H1 (cell line): ENCODE measurements at regions not wholly inside any gene's neighbourhood (a gene's known extent, or its start where the extent isn't known, plus 50 kb on each side); places are given as distances from the start of the nearest gene placed in this dataset.

Source experiments
- CTCF ChIA-PET: fragments of 300-600 bp; sonication (Branson Sonifier 250); formaldehyde crosslinking; loops from one replicate; lab custom pipeline; 2021; ENCODE audit not compliant: partially characterized antibody; lab: Charles Lee
- POLR2A ChIA-PET: fragments of 300-600 bp; sonication (Branson Sonifier 250); formaldehyde crosslinking; loops from one replicate; lab custom pipeline; 2021; ENCODE audit warnings: inconsistent platforms; ENCODE audit not compliant: partially characterized antibody; lab: Charles Lee
- DNase-seq, 2 experiments: peaks; one replicate each; pipeline versions ENCODE4 v3.0.0 to v3.0.0-alpha.2; 2010 to 2022; ENCODE audit warnings: low spot score in 2 of 2, low read depth in 1 of 2, mixed read lengths in 1 of 2
- FAIRE-seq: peaks from 2 replicates; lab custom pipeline; 2011; peaks lifted over from hg19 to GRCh38; lab: Jason Lieb, UNC
- H2AFZ ChIP-seq: 2 replicates; pipeline ENCODE4 v1.8.1; 2012; ENCODE audit warnings: low read length, inconsistent platforms
- H2AK5ac ChIP-seq: 2 replicates; pipeline ENCODE4 v1.6.1; 2013; ENCODE audit warnings: low read depth, low read length
- H2BK120ac ChIP-seq: replicated peaks from 2 replicates; pipeline ENCODE3; 2013; ENCODE audit warnings: low read depth, low read length, inconsistent platforms
- H2BK12ac ChIP-seq: 2 replicates; pipeline ENCODE4 v1.6.1; 2013; ENCODE audit warnings: low read depth, low read length
- H2BK15ac ChIP-seq: 2 replicates; pipeline ENCODE4 v1.6.1; 2013; ENCODE audit warnings: low read length
- H2BK20ac ChIP-seq: 2 replicates; pipeline ENCODE4 v1.6.1; 2013; ENCODE audit warnings: low read length
- H2BK5ac ChIP-seq: 2 replicates; pipeline ENCODE4 v1.6.1; 2013; ENCODE audit warnings: low read depth, low read length
- H3K14ac ChIP-seq: 2 replicates; pipeline ENCODE4 v1.6.1; 2013; ENCODE audit warnings: inconsistent platforms; ENCODE audit not compliant: insufficient read length
- H3K18ac ChIP-seq: 2 replicates; pipeline ENCODE4 v1.6.1; 2013; ENCODE audit warnings: low read length; ENCODE audit errors: extremely low read depth
- H3K23ac ChIP-seq: 2 replicates; pipeline ENCODE4 v1.6.1; 2013; ENCODE audit warnings: inconsistent platforms; ENCODE audit not compliant: insufficient read length
- H3K23me2 ChIP-seq: 2 replicates; pipeline ENCODE4 v1.6.1; 2013; ENCODE audit warnings: low read depth, low read length
- H3K27ac ChIP-seq: 2 replicates; pipeline ENCODE4 v1.6.1; 2011; ENCODE audit warnings: low read depth, low read length, inconsistent platforms
- H3K27me3 ChIP-seq, 4 experiments: replicated peaks in 1 of 4; 1 replicate in 1 of 4; 2 replicates in 3 of 4; pipeline versions ENCODE4 v1.6.1 to v1.8.1; 2011 to 2013; ENCODE audit warnings: low read length in 3 of 4, mild to moderate bottlenecking in 3 of 4, inconsistent platforms in 2 of 4, mixed read lengths in 2 of 4, moderate library complexity in 1 of 4; ENCODE audit not compliant: control insufficient read depth in 3 of 4, insufficient read depth in 3 of 4; ENCODE audit errors: extremely low read depth in 1 of 4
- H3K36me3 ChIP-seq, 4 experiments: 2 replicates each; pipeline versions ENCODE4 v1.6.1 to v1.8.1; 2011 to 2013; ENCODE audit warnings: mild to moderate bottlenecking in 4 of 4, low read length in 3 of 4, moderate library complexity in 2 of 4, control low read depth in 1 of 4, inconsistent platforms in 1 of 4; ENCODE audit not compliant: insufficient read depth in 4 of 4, control insufficient read depth in 2 of 4
- H3K4ac ChIP-seq: replicated peaks from 2 replicates; pipeline ENCODE3; 2013; ENCODE audit warnings: low read length, low read depth, mixed read lengths, inconsistent platforms; ENCODE audit not compliant: insufficient read length
- H3K4me1 ChIP-seq, 4 experiments: replicated peaks in 1 of 4; 1 replicate in 1 of 4; 2 replicates in 3 of 4; pipeline versions ENCODE4 v1.6.1 to v1.8.1; 2011 to 2013; ENCODE audit warnings: low read length in 3 of 4, inconsistent platforms in 2 of 4, mixed read lengths in 1 of 4; ENCODE audit not compliant: insufficient read depth in 4 of 4, control insufficient read depth in 3 of 4
- H3K4me2 ChIP-seq, 2 experiments: 2 replicates each; pipeline versions ENCODE4 v1.6.1 to v1.8.1; 2011 to 2013; ENCODE audit warnings: low read depth in 2 of 2, low read length in 2 of 2, control low read depth in 1 of 2, inconsistent platforms in 1 of 2, mild to moderate bottlenecking in 1 of 2; ENCODE audit not compliant: insufficient read depth in 1 of 2
- H3K4me3 ChIP-seq, 4 experiments: fragments of 200-600, 300-600 bp in 1 of 4; sonication (generic), shearing (Covaris generic), sonication (Bioruptor Twin) in 1 of 4; 2 replicates each; pipeline versions ENCODE4 v1.5.1 to v1.8.1; 2011 to 2016; ENCODE audit warnings: low read length in 4 of 4, low read depth in 3 of 4, control low read depth in 2 of 4, inconsistent platforms in 2 of 4, mild to moderate bottlenecking in 2 of 4, mixed read lengths in 1 of 4, moderate library complexity in 1 of 4; ENCODE audit not compliant: insufficient read depth in 2 of 4; ENCODE audit errors: extremely low read depth in 1 of 4
- H3K56ac ChIP-seq: replicated peaks from 2 replicates; pipeline ENCODE3; 2013; ENCODE audit warnings: low read depth, mild to moderate bottlenecking, mixed read lengths, low read length, inconsistent platforms; ENCODE audit not compliant: insufficient read length
- H3K79me1 ChIP-seq: 2 replicates; pipeline ENCODE4 v1.6.1; 2013; ENCODE audit warnings: low read depth, low read length, control low read depth
- H3K79me2 ChIP-seq, 2 experiments: 2 replicates each; pipeline versions ENCODE4 v1.6.1 to v1.8.1; 2012 to 2013; ENCODE audit warnings: low read length in 2 of 2, mild to moderate bottlenecking in 2 of 2, inconsistent platforms in 1 of 2; ENCODE audit not compliant: insufficient read depth in 2 of 2, control insufficient read depth in 1 of 2
- H3K9ac ChIP-seq, 4 experiments: replicated peaks in 1 of 4; 1 replicate in 1 of 4; 2 replicates in 3 of 4; pipeline versions ENCODE4 v1.6.1 to v1.8.1; 2011 to 2013; ENCODE audit warnings: low read depth in 3 of 4, low read length in 3 of 4, control low read depth in 2 of 4, mild to moderate bottlenecking in 2 of 4, moderate library complexity in 2 of 4, inconsistent platforms in 1 of 4; ENCODE audit errors: extremely low read depth in 1 of 4
- H3K9me3 ChIP-seq, 2 experiments: 2 replicates each; pipeline versions ENCODE4 v1.6.1 to v1.8.1; 2012 to 2013; ENCODE audit warnings: mild to moderate bottlenecking in 2 of 2, moderate library complexity in 2 of 2, control low read depth in 1 of 2, inconsistent platforms in 1 of 2, low read depth in 1 of 2, low read length in 1 of 2, mixed read lengths in 1 of 2; ENCODE audit not compliant: insufficient read depth in 2 of 2
- H4K20me1 ChIP-seq, 2 experiments: replicated peaks in 1 of 2; 2 replicates each; pipeline versions ENCODE3 to v1.8.1; 2011 to 2013; ENCODE audit warnings: inconsistent platforms in 2 of 2, low read length in 2 of 2, mild to moderate bottlenecking in 1 of 2; ENCODE audit not compliant: insufficient read depth in 2 of 2, control insufficient read depth in 1 of 2
- H4K5ac ChIP-seq: 2 replicates; pipeline ENCODE4 v1.6.1; 2013; ENCODE audit warnings: low read length, low read depth, mixed read lengths, inconsistent platforms; ENCODE audit not compliant: insufficient read length
- H4K8ac ChIP-seq: 2 replicates; pipeline ENCODE4 v1.8.0; 2013; ENCODE audit warnings: mild to moderate bottlenecking, moderate library complexity, low read length, inconsistent platforms; ENCODE audit not compliant: insufficient read depth; ENCODE audit errors: extremely low read depth
- H4K91ac ChIP-seq: replicated peaks from 2 replicates; pipeline ENCODE3; 2013; ENCODE audit warnings: low read length, mixed read lengths, inconsistent platforms; ENCODE audit not compliant: insufficient read length
- JUND ChIP-seq: IDR thresholded peaks from 2 replicates; pipeline ENCODE4 v1.6.1; 2011; ENCODE audit warnings: mild to moderate bottlenecking, improper control_type of control experiment, low read length
- TBP ChIP-seq: IDR thresholded peaks from 2 replicates; pipeline ENCODE4 v1.6.1; 2011; ENCODE audit warnings: low read depth, low read length, improper control_type of control experiment
- WGBS, 2 experiments: shearing (Covaris generic) in 1 of 2; methylation state at CpG; one replicate each; pipeline versions ENCODE4 v1.1.6 to v1.1.7; 2013 to 2015; ENCODE audit warnings: low lambda C conversion rate in 2 of 2, mixed read lengths in 2 of 2, inconsistent platforms in 1 of 2, low coverage in 1 of 2, missing lambda C conversion rate in 1 of 2; ENCODE audit not compliant: insufficient replicate concordance in 2 of 2, insufficient coverage in 1 of 2, insufficient read length in 1 of 2; ENCODE audit errors: extremely low coverage in 1 of 2, missing lambda C conversion rate in 1 of 2; 5-methylcytosine and 5-hydroxymethylcytosine counted together

DNA sequence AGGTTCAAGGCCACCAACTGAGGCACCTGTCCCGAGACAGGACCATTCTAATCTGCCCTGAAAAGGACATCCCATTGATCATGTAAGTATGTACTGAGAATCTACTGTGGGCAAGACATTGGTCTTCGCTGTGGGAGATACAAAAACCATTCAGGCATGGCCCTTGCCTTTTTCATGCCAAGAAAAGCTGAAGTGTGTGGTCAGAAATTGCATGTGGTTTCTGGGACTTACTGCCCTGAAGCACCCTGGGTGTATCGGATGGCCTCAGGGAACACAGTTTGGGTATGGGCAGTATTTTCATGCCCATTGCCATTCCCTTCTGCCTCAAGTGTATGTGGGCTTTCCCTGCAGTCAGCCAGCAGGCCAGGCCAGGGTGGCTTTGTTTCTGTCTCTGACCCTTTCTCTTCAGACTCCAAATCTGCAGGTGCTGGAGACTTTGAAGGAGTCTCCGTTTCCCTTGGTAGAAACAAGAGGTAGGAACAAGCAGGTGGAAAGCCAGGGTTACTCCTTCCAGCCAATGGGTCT is 285.7 kb downstream of the ZEB1 start:
- no peaks in the 10 kb centered on the region for H3K27me3 ChIP-seq
- peak overlapping the region; percentile 93; the same call in 1 of the 2 replicates for H2AK5ac ChIP-seq
- 0 out of 2 replicates have a peak overlapping the region, but pooled peaks have one; percentile 68 for H2BK12ac ChIP-seq
- no peak for FAIRE-seq
- no peak overlapping the region for H3K14ac ChIP-seq
- no peak overlapping the region for H3K23ac ChIP-seq
- 92% methylated on average over 4 of the region's 4 CpGs; no CpG with 5 or more reads in 1 of the 2 experiments for WGBS, 2 experiments
- H3K4ac ChIP-seq, result no peak overlapping the region
- no peak overlapping the region for H3K18ac ChIP-seq
- H2AFZ ChIP-seq, result no peak overlapping the region
- no peak overlapping the region; a peak in 1 of 4 replicates for H3K4me2 ChIP-seq
- H3K27ac ChIP-seq, result no peak overlapping the region
- H3K79me2 ChIP-seq, result no peaks in the 10 kb centered on the region
- H2BK15ac ChIP-seq, result peak overlapping the region; percentile 88; the same call in 1 of the 2 replicates
- CTCF ChIA-PET, result interaction anchor here (1.6 to 7.8 kb wide), 2 partner anchors 13 to 16 kb away, joined by 3 to 39 read pairs; no protein-coding TSS in a partner anchor
- H3K36me3 ChIP-seq, result no peaks in the 10 kb centered on the region
- H2BK5ac ChIP-seq, result no peak overlapping the region
- H3K4me3 ChIP-seq, result no peak overlapping the region
- TF ChIP-seq TBP (no peak), JUND (no peak)
- no peak overlapping the region for H2BK120ac ChIP-seq
- no peak overlapping the region for H4K8ac ChIP-seq
- H3K4me1 ChIP-seq, result peaks cover 2 to 9% (median 5%) of the 10 kb centered on the region in 4 experiments
- no peak overlapping the region for H3K9ac ChIP-seq
- DNase-seq, result no peak
- H2BK20ac ChIP-seq, result no peak overlapping the region
- H4K20me1 ChIP-seq, result no peaks in the 10 kb centered on the region
- H4K5ac ChIP-seq, result no peak overlapping the region
- H3K23me2 ChIP-seq, result peaks cover 7% of the 10 kb centered on the region; the same call in 1 of the 2 replicates
- no peak overlapping the region for H4K91ac ChIP-seq
- no peak overlapping the region for H3K56ac ChIP-seq
- POLR2A ChIA-PET, result no interaction called here
- no peaks in the 10 kb centered on the region for H3K79me1 ChIP-seq
- no peaks in the 10 kb centered on the region for H3K9me3 ChIP-seq
